CD4-positive, alpha-beta T cell treated with Interferon alpha-2 for 1 hour (primary cell): ENCODE measurements at regions not wholly inside any gene's neighbourhood (a gene's known extent, or its start where the extent isn't known, plus 50 kb on each side); places are given as distances from the start of the nearest gene placed in this dataset.

ENCODE experiments used
- DNase-seq, 2 donors: peaks; one replicate each; pipeline ENCODE4 v3.0.0-alpha.2; 2020 to 2022

DNA sequence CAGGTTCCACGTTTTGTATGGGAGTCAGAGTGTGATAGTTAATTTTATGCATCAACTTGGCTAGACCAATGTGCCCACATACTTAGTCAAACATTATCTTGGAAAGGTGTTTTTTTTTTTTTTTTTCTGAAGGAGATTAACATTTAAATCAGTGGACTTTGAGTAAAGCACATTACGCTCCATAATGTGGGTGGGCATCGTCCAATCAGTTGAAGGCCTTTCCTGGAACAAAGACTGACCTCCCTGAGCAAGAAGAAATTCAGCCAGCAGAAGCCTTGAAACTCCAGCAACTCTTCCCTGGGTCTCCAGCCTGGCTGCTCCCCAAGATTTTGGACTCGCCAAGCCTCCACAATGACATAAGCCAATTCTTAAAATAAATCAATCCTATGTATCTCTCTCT lies 711.4 kb downstream of the MTRR start:
- no peak for DNase-seq

DNA sequence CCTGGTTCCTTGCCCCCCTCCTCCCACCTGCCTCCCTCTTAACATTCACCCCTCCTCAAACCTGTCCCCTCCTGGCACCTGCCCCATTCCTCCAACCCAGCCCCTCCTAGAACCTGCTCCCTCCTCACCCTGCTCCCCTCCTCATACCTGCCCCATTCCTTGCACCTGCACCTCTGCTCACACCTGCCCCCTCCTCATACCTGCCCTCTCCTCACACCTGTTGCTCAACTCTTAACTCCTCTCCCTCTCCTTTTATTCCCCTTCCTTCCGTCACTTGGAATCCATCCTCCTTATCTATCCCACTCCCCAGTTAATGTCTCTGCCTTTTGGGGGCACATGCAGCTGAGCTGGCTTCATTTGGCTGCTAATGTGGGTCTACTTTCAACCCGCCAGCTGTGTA lies 712.1 kb downstream of the MTRR start:
- DNase-seq, result no peak

DNA sequence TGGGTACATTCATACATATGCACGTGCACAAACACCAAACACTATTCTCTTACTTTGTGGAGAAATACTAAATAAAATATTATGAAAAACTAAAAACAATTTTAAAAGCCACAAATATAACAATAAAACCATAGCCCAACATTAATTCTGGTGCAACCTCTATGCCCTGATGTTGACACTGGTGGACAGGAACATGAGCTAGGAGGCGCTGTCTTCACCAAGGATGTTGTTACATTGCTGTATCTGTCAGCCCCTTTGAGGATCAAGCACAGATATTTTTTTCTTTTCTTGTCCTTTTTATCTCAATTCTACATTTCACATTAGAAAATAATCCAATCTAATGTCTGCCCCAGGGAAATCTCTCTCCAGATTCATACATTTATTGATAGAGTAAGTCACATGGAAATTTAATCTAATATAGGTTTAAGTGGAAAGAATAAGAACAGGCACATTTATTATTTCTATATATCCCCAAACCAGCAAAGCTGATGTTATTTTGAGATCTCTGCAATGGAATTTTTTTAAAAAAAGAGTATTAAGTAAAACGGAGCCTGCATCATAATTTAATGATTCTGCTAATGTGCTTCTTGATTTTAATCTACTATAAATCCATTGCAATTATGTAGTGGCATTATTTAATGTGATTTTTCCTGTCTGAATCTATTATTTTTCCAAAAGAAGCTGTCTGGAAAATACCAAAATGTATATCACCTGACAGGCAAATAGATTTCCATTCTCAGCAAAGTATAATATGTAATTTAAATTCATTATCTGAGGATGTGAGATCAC lies 716.5 kb downstream of the MTRR start:
- DNase-seq, result no peak

DNA sequence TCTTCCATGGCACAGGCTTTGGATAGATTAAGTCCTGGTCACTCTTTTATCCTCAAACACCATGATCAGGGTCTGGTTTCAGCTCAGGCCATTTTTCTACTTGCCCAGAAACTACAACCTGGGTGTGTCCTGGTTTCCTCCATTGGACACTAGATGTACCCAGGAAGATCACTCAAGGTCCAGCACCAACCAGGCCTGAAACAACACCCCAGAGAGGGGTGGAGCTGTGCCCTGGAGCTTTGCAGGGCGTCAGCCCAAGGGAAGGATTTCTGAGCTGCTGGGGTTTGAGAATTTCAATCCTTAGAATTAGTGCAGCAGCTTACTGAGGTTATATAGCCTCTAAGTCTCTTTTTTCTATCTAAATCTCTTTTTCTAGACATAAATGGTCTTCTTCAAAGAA lies 722.0 kb downstream of the MTRR start:
- DNase-seq, result no peak

DNA sequence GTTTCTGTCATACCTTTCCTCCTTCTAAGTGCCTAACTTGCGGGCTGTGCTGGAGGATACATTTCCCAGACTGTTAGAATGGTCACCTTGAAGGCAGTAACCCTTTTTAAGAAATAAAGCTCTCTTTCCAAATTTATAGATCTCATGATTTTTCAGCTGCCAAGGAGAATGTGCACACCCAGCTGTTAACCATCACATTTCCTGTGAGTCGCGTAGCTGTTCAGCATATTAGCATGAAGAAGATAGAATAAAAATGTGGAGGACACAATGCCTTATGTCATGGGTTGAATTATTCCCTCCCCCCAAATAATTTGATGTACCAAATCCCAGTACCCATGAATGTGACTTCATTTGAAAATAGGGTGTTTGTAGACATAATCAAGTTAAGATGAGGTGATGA lies 729.4 kb downstream of the MTRR start:
- no peak for DNase-seq

DNA sequence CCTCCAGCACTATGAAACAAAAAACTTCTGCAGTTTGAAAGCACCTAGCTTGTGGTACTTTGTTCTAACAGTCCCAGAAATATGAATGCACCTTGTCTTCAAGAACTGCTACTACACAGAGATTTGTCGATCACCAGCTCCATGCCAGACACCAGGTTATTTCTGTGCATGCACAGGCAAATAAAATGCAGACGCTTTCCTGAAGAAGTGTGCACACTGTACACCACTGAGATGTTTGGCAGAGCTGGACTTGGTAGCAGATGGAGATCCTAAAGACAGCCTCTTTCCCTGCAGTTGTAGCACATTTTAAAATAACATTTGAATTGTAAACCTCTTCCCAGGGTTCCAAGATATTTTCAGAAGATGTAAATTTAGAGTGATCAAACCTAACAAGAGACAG lies 730.0 kb downstream of the MTRR start:
- no peak for DNase-seq

DNA sequence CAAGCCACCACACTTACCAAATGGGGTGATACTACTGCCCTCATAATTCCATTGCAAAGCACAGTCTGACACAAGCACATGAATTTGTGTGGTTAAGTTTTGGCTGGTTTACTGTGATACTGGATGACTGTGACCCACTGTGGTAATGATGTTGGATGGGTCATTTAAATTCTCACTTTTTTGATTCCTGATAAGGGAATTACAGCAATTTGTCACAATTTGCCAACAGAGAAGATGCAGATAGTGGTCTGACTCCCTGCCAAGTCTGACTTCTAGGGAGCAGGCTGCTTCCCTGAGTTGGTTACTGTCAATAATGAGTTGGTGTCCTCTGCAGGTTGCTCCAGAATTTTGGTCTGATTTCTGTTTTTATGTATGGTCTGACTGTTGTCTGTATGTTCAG lies 731.9 kb downstream of the MTRR start:
- no peak for DNase-seq

DNA sequence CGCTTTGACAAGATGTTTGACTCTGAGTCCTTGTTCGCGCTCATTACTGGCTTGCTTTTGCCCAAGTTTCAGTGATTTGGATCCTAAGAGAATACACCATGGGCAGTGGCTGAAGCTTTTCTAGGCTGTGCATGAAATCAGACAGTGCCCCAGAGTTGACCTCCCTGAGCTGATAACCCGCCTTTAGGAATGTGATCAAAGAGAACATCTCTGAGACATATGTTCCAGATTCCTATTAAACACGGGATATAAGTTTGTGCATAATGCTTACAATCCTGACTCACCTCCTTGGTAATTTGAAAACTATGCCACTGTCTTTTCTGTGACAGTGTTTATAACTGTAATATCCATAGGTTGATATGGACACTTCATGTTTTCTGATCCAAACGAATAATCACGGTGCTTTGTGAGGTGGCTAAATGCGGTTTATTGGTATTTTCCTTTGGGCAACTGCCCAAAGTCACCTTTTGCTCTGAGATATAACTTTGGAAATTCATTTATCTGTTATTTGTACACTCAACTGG lies 732.9 kb downstream of the MTRR start:
- DNase-seq, result no peak

DNA sequence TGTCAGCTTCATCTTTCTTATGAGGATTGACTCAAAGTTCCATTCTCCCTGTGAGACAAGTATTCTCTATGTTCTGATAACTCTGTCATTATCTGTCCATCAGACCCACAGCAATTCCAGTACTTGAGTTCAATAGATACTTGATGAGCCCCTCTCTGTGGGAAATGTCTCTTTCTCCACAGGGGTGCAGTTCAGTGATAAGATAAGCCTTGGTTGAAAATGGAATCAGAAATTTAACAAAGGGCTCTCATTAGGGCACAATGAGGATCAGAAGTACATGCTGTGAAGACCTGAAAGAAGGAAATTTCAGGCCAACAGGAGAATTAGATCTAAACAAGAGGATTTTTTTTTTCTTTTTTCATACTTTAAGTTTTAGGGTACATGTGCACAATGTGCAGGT lies 737.3 kb downstream of the MTRR start:
- no peak for DNase-seq

DNA sequence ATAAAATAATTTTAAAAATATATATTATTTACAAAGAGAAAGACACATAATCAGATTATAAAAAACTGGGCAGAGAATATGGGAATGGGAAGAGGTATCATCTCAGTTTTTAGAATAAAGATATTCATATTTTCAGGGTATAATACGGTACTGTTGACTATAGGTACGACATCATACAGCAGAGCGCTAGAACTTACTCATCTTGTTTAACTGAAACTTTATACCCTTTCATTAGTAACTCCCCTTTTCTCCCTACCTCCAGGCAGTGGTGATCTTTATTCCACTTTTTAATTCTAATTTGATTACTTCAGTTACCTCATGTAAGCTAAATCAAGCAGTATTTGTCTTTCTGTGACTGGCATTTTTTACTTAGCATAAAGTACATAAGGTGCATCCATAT lies 742.1 kb downstream of the MTRR start:
- no peak for DNase-seq

DNA sequence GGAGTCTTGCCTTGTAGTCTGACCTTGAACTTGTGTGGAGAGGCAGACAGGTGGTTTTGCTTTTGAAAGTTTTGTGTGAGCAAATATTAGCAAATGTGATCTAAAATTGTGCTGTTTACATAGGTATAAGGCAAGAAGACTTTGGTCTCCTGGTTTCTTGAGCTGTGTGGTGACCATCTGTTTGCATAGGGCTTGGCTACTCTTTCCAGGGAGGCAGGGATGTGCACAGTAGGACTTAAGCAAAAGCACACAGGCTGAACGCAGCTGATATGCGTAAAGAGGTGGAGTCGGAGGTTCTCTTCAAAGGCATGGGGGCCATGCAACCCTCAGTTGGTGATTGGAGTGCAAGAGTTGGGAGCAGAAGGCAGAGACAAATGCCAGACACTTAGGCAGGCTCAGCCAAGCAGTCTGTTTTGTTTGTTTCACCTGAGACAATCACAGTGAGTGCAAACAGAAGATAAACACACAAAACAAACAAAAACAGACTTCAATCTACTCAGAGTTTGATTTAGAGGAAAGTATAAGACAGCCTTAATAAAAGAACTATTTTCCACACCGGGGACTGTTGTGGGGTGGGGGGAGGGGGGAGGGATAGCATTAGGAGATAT lies 744.2 kb downstream of the MTRR start:
- DNase-seq, result no peak

DNA sequence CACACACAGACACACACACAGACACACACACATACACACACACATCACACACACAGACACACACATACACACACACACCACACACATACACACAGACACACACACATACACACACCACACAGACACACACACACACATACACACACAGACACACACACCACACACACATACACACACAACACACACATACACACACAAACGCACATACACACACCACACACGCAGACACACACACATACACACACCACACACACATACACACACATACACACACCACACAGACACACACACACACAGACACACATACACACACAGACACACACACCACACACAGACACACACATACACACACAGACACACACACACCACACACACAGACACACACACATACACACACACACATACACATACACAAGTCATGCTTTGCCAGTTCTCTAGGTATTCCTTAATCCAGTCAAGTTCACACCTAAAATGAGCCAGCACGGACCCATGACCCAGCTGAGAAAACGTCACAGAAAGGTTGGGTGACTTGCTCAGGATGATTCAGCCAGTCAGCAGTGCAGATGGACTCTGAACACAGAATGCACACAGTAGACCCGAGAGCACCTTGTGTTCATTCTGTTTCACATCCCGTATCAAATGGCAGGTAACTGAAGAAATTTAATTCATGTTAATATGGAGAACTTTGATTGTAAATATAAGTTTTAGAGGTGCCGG lies 746.4 kb downstream of the MTRR start:
- DNase-seq, result no peak

DNA sequence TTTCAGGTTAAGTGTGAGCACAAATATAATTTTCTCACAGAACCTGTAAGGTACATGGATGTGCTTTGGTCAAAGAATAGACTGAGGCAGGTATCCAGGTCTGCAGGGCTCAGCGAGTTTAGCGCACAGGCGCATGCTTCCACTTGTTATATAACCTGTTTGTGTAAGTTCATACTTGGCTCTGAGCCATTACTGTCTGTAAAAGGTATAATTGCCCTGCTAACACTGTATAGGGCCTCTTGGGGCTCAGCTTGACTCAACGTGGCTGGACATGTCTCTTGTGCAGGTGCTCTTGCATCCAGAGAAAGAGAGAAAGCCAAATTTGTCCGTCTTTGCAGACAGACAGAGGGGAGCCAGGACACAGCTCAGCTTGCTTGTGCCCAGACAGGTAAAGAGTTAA lies 759.6 kb downstream of the MTRR start:
- DNase-seq, result no peak

DNA sequence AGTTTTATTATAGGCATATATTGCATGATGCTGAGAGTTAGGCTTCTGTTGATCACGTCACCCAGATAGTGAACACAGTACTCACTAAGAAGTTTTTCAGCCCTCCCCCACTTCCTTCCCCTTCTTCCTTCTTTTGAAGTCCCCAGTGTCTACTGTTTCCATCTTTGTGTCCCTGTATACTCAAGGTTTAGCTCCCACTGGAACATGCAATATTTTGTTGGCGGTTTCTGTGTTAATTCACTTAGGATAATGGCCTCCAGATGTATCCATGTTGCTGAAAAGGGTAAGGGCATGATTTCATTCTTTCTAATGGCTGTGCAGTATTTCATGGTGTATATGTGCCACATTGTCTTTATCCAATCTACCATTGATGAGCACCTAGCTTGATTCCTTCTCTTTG lies 764.3 kb downstream of the MTRR start:
- DNase-seq, result no peak

DNA sequence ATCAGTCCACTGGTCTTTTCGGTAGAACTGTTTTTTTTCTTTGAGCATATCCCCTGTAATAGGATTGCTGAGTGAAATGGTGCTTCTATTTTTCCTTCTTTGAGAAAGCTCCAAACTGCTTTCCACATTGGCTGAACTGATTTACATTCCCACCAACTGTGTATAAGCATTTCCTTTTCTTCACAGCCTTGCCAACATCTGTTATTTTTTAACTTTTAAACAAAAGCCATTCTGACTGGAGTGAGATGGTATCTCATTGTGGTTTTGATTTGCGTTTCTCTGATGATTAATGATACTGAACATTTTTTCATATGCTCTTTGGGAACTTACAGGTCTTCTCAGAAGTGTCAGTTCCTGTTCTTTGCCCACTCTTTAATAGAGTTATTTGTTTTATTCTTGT lies 764.7 kb downstream of the MTRR start:
- DNase-seq, result no peak

DNA sequence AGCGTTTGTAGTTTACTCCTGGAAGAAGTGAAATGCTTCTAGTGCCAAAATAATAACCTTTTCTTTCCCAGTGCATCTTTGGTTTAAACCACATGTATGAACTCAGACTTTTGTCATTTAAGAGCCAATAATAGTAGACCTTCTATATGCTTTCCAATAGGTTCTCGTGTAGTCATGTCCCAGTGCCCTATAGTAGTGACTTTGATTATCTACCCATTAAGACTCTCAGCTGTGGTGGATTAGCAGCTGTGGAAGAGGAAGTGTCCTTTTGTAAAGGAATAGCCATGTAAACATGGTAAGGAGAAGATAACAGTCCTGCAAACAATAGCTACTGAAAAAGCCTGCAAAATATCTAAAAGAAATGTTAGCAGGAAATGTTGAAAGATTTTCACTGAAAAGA lies 765.3 kb downstream of the MTRR start:
- DNase-seq, result no peak

DNA sequence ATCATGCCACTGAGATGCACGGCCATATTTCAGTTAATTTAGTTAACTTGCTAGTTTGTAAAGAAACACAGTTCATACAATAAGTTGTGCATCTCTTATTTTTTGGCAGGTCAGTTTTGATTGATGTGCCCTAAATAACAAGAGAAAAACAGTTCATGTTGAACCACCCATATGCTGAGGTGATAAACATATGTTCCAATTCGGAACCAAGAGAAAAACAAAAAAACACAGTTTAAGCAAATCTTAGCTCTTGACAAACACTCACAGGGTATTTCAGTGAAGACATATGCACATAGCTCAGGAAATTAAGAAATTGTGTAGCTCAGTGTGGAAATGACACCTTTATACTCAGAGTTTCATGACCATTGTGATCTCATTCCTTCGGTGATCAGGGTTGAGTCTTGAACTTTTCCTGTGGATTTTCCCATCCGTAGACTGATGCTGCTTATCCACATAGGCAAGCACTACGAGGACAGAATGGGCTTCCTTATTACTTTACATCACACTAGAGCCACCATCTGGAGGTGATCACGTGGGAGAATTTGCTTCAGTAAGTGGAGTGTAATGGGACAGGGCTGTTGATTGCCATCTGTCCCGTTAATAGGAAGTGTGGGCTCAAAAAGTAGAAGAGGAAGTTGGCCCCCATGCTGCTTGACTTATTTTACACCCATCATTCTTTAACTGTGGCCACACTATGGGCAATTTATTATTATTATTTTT lies 773.0 kb downstream of the MTRR start:
- DNase-seq, result no peak

DNA sequence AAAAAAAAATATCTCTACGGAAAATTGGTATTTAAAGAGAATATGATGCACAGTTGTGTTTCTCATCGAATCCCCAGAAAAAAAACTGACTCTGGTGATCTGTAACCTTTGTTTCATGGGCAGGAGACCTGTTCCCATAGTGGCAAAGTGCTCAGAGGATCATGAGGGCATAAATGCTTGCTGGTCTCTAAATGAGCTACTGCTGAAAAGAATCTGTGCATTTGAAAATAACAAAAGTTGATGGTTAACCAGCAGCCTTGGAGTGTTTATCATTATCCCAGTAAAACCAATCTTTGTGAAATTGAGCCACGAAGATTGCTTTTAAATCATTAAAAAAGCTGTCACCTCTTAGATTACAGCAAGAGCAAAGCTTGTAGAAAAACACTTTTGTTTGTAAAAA lies 775.4 kb downstream of the MTRR start:
- no peak for DNase-seq

DNA sequence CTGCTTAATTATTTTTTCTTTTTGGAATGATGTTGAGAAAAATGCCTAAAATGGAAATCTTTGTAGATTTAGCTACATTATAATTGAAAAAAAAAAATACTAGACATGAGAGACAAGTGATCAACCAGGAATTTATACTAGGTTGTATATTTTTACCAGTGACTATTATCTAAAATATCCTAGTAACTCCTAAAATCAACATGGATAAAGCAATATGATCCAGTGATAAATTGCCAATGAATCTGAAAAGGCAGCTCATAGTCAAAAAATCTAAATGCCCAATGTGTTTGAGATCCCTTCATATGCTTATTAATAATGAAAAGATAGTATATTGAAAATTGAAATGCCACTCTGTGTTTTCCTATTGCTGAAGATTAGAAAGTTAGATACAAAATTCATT lies 778.2 kb downstream of the MTRR start:
- no peak for DNase-seq

DNA sequence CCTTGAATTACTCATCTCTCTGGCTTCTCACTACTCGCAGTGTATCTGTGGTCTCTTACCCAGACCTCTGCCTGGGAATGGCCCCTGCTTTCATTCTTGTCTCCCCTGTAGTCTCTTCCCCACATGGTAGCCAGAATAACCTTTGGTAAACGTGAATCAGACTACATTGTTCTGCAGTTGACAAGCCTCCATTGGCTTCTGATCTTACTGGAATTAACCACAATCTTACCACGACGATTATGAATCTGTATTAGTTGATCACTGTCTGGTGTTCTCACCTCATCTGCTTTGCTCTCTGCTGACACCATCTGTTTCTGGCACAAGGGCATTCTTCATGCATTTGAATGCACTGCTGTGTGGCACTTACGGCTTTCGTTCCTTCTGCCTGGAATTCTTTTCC lies 781.2 kb downstream of the MTRR start:
- DNase-seq, result no peak

DNA sequence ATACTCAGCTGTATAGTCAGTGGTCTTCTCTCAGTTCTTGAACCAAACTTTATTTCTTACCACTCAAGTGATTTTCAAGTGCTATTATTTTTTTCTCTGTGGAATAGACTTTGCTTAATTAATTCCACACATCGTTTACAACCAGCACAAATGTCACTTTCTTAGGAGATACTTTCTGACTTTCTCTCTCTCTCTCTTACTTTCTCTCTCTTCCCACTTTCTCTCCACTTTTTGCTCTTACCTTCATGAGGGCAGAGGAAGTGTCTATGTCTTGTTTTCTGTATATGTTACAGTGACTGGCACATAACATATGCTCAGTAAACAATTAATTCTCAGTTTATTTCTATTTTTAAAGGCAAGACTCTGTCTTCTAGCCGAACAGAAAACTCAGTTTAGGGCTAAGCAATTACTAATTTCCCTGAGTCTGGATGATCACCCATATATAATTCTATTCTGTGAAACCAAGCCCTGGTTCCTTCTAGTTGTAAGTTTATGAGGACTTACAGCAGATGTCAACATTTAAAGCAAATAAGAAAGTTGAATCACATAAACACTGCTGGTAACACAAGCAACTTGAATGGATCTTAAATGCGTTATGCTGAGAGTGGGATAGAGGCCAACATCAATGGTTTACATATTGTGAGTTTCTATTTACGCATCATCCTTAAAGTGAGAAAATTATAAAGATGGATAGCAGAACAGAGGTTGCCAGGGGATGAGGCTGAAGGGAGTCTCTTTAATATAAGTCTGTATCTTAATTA lies 791.4 kb downstream of the MTRR start:
- no peak for DNase-seq

DNA sequence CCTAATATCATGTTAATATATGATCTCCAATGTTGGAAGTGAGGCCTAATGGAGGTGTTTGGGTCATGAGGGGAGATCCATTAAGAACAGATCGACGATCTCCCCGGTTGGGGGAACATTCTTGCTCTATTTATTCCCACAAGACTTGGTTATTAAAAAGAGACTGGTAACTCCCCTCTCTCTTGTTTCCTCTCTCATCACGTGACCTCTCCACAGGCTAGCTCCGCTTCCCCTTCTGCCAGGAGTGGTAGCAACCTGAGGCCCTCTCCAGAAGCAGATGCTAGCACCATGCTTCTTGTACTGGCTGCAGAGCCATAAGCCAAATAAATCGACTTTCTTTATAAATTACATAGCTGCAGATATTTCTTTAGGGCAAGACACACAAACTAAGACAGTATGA lies 794.4 kb downstream of the MTRR start:
- DNase-seq, result no peak

DNA sequence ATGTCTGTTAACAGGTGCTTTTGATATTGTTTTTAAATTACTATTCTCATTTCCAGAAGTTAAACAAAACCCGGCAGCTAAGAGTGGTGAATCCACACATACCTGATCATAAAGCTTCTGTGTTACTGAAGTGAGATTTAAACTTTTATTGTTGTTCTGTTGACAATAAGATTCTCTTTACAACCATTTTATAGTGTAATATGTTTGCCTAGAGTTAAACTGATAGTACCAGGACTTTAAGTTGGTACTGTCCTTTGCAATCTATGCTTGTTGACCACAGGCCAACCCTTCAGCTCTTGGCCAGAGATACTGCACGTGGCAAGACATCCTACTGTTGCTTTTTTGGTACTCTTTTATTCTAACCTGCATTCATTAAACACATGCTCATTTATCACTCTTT lies 806.2 kb downstream of the MTRR start:
- DNase-seq, result no peak
